SK-N-SH (cell line): ENCODE measurements at regions not wholly inside any gene's neighbourhood (a gene's known extent, or its start where the extent isn't known, plus 50 kb on each side); places are given as distances from the start of the nearest gene placed in this dataset.

Experiments
- CTCF ChIA-PET: fragments of 300-600, 350-600 bp; formaldehyde crosslinking; extraction: SDS; loops from one replicate; lab custom pipeline; 2021; lab: Yijun Ruan, JAX
- POLR2A ChIA-PET: fragments of 350-600 bp; sonication (Branson Sonifier 250); formaldehyde crosslinking; extraction: SDS; loops from one replicate; lab custom pipeline; 2020; ENCODE audit warnings: antibody characterized with exemption, inconsistent platforms; lab: Yijun Ruan, JAX
- DNase-seq: peaks from one replicate; pipeline ENCODE4 v3.0.0; 2012
- H2AFZ ChIP-seq: fragments of 200-600 bp; sonication (generic); 2 replicates; pipeline ENCODE4 v1.8.1; 2016; ENCODE audit warnings: antibody characterized with exemption, mild to moderate bottlenecking, low read depth
- H3F3A ChIP-seq: fragments of 200-600 bp; sonication (generic); replicated peaks from 2 replicates; pipeline ENCODE3; 2016; ENCODE audit warnings: antibody characterized with exemption, mild to moderate bottlenecking; ENCODE audit not compliant: insufficient read depth
- H3K27ac ChIP-seq, 2 experiments: fragments of 200-500 bp in 1 of 2; fragments of 200-600 bp in 1 of 2; sonication (Bioruptor generic) in 1 of 2; sonication (generic), shearing (Covaris generic) in 1 of 2; 2 replicates each; pipeline versions ENCODE4 v1.5.1 to v1.6.1; 2014 to 2016; ENCODE audit warnings: low read depth in 2 of 2, inconsistent platforms in 1 of 2, low read length in 1 of 2, mild to moderate bottlenecking in 1 of 2, mixed read lengths in 1 of 2
- H3K27me3 ChIP-seq: fragments of 200-600 bp; sonication (generic), shearing (Covaris generic); 2 replicates; pipeline ENCODE4 v1.6.1; 2016; ENCODE audit warnings: mixed run types; ENCODE audit not compliant: insufficient read depth
- H3K36me3 ChIP-seq, 2 experiments: fragments of 200-500 bp in 1 of 2; fragments of 200-600 bp in 1 of 2; sonication (Bioruptor generic) in 1 of 2; sonication (generic) in 1 of 2; replicated peaks in 1 of 2; 2 replicates each; pipeline versions ENCODE3 to v1.5.1; 2014 to 2016; ENCODE audit warnings: low read length in 1 of 2, mild to moderate bottlenecking in 1 of 2; ENCODE audit not compliant: insufficient read depth in 2 of 2, control insufficient read depth in 1 of 2
- H3K4me1 ChIP-seq, 2 experiments: fragments of 200-500 bp in 1 of 2; fragments of 200-600 bp in 1 of 2; sonication (Bioruptor generic) in 1 of 2; sonication (generic), shearing (Covaris generic) in 1 of 2; 2 replicates each; pipeline versions ENCODE4 v1.5.1 to v1.6.1; 2014 to 2016; ENCODE audit warnings: low read depth in 1 of 2, low read length in 1 of 2, mixed run types in 1 of 2; ENCODE audit not compliant: insufficient read depth in 2 of 2, control insufficient read depth in 1 of 2
- H3K4me2 ChIP-seq: fragments of 200-600 bp; sonication (generic), shearing (Covaris generic); 2 replicates; pipeline ENCODE4 v1.6.1; 2017; ENCODE audit warnings: mixed run types
- H3K4me3 ChIP-seq, 2 experiments: fragments of 200-500 bp in 1 of 2; fragments of 200-600 bp in 1 of 2; sonication (Bioruptor generic) in 1 of 2; sonication (generic), shearing (Covaris generic) in 1 of 2; 2 replicates each; pipeline versions ENCODE4 v1.5.1 to v1.8.1; 2014 to 2016; ENCODE audit warnings: low read depth in 2 of 2, inconsistent platforms in 1 of 2, low read length in 1 of 2, mild to moderate bottlenecking in 1 of 2, mixed read lengths in 1 of 2, moderate library complexity in 1 of 2
- H3K79me2 ChIP-seq: fragments of 200-600 bp; sonication (generic); 2 replicates; pipeline ENCODE4 v1.8.1; 2017; ENCODE audit warnings: mild to moderate bottlenecking; ENCODE audit not compliant: insufficient read depth
- H3K9ac ChIP-seq: fragments of 200-600 bp; sonication (generic); 2 replicates; pipeline ENCODE4 v1.6.1; 2017; ENCODE audit warnings: mixed run types
- H3K9me2 ChIP-seq: fragments of 200-600 bp; sonication (generic); 2 replicates; pipeline ENCODE4 v1.6.1; 2017; ENCODE audit warnings: mixed run types
- H3K9me3 ChIP-seq: fragments of 200-600 bp; sonication (generic); 2 replicates; pipeline ENCODE4 v1.6.1; 2017; ENCODE audit warnings: mixed run types, mild to moderate bottlenecking, moderate library complexity
- H4K20me1 ChIP-seq: fragments of 200-600 bp; sonication (generic); 2 replicates; pipeline ENCODE4 v1.6.1; 2017; ENCODE audit warnings: mild to moderate bottlenecking, mixed run types; ENCODE audit not compliant: insufficient read depth
- ELF1 ChIP-seq: IDR thresholded peaks from 2 replicates; pipeline ENCODE4 v1.4.0; 2012
- FOXJ3 ChIP-seq: sonication (generic); formaldehyde crosslinking; IDR thresholded peaks from 2 replicates; pipeline ENCODE4 v1.5.1; 2020; ENCODE audit warnings: mild to moderate bottlenecking, missing genetic modification reagents
- GABPA ChIP-seq: IDR thresholded peaks from 2 replicates; pipeline ENCODE4 v1.4.0; 2012; ENCODE audit warnings: low read depth, mild to moderate bottlenecking
- RXRA ChIP-seq: IDR thresholded peaks from 2 replicates; pipeline ENCODE4 v1.4.0; 2012; ENCODE audit warnings: low read depth, mild to moderate bottlenecking, borderline replicate concordance
- SIN3A ChIP-seq: IDR thresholded peaks from 2 replicates; pipeline ENCODE4 v1.6.1; 2012; ENCODE audit warnings: low read depth, mild to moderate bottlenecking, low read length, moderate library complexity, borderline replicate concordance
- TCF12 ChIP-seq: IDR thresholded peaks from 2 replicates; pipeline ENCODE4 v1.4.0; 2012
- YY1 ChIP-seq: IDR thresholded peaks from 2 replicates; pipeline ENCODE4 v1.4.0; 2012; ENCODE audit warnings: low read depth, mild to moderate bottlenecking
- WGBS: methylation state at CpG from one replicate; pipeline ENCODE4 v1.1.6; 2017; ENCODE audit warnings: low lambda C conversion rate; 5-methylcytosine and 5-hydroxymethylcytosine counted together
- TF ChIP-seq, protein P1 (sequence below): IDR thresholded peaks from 2 replicates; pipeline ENCODE4 v1.4.0; 2012; ENCODE audit warnings: low read depth, borderline replicate concordance
- TF ChIP-seq, protein P2 (sequence below): fragments of 150-350 bp; IDR thresholded peaks from 2 replicates; pipeline ENCODE4 v1.6.1; 2017; ENCODE audit warnings: antibody characterized with exemption, low read length, low read depth, borderline replicate concordance
- TF ChIP-seq, protein P3 (sequence below): IDR thresholded peaks from 2 replicates; pipeline ENCODE4 v1.4.0; 2012; ENCODE audit warnings: low read depth, borderline replicate concordance

DNA sequence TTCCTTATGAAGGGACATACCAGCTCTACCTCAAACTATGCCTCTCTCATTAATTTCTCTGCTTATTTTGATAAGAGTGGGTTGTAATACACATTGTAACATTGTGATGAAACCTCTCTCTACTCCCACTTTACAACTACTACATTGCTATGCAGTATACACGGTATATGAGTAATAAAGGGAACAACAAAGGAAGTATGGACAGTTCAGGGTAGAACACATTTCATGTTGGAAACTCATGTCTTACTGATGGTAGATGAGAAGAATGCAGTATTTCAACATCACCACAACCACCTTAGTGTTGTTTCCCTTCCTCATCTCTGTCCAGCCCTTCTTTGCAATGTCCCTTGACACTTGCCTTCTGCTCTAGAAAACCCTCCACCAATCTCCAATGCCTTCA is 515.9 kb upstream of the CELF4 start:
- Histone ChIP-seq H3K9me2 (no peaks in the 10 kb centered on the region), H3K4me3 (no peak overlapping the region), H2AFZ (no peak overlapping the region), H4K20me1 (no peaks in the 10 kb centered on the region), H3K27ac (no peak overlapping the region), H3K4me2 (no peak overlapping the region), H3K9me3 (no peaks in the 10 kb centered on the region), H3K79me2 (no peaks in the 10 kb centered on the region), H3K27me3 (no peaks in the 10 kb centered on the region), H3F3A (no peaks in the 10 kb centered on the region), H3K9ac (no peak overlapping the region), H3K4me1 (no peaks in the 10 kb centered on the region), H3K36me3 (no peaks in the 10 kb centered on the region)
- no peak for TF ChIP-seq TCF12
- TF ChIP-seq, protein P1, sequence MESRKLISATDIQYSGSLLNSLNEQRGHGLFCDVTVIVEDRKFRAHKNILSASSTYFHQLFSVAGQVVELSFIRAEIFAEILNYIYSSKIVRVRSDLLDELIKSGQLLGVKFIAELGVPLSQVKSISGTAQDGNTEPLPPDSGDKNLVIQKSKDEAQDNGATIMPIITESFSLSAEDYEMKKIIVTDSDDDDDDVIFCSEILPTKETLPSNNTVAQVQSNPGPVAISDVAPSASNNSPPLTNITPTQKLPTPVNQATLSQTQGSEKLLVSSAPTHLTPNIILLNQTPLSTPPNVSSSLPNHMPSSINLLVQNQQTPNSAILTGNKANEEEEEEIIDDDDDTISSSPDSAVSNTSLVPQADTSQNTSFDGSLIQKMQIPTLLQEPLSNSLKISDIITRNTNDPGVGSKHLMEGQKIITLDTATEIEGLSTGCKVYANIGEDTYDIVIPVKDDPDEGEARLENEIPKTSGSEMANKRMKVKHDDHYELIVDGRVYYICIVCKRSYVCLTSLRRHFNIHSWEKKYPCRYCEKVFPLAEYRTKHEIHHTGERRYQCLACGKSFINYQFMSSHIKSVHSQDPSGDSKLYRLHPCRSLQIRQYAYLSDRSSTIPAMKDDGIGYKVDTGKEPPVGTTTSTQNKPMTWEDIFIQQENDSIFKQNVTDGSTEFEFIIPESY = no peak
- TF ChIP-seq, protein P2, sequence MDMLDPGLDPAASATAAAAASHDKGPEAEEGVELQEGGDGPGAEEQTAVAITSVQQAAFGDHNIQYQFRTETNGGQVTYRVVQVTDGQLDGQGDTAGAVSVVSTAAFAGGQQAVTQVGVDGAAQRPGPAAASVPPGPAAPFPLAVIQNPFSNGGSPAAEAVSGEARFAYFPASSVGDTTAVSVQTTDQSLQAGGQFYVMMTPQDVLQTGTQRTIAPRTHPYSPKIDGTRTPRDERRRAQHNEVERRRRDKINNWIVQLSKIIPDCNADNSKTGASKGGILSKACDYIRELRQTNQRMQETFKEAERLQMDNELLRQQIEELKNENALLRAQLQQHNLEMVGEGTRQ = no peak
- no peak for TF ChIP-seq ELF1
- CTCF ChIA-PET = interaction anchor here (0.6 kb wide), 1 partner anchor 723 kb away, joined by 4 read pairs; no protein-coding TSS in a partner anchor
- no peak for DNase-seq
- POLR2A ChIA-PET = no interaction called here
- WGBS = 26% methylated on average over 1 of the region's 1 CpG

DNA sequence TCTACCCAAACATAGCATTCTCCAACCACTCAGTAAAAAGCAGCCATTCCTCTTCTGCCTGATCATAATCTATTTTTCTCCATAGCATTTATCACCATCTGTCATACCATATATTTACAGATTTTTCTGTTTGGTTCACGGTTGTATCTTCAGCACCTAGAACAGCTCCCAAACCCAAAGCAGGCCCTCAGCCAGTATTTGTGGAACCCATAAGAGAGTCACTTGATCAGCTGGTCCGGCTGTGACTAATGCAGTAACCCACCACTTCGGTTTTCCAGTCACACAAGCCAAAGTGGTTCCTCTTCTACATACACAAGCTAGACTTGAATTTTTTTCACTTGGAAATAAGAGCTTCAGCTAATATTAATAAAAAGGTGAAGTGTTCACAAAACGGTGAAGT is 511.6 kb upstream of the CELF4 start:
- H3K9ac ChIP-seq = no peak overlapping the region
- CTCF ChIA-PET = no interaction called here
- H3K4me1 ChIP-seq = no peaks in the 10 kb centered on the region
- no peaks in the 10 kb centered on the region for H3K9me2 ChIP-seq
- no peaks in the 10 kb centered on the region for H3F3A ChIP-seq
- DNase-seq = no peak
- 13% methylated on average over 4 of the region's 4 CpGs for WGBS
- POLR2A ChIA-PET = no interaction called here
- H3K79me2 ChIP-seq = no peaks in the 10 kb centered on the region
- H2AFZ ChIP-seq = no peak overlapping the region
- H4K20me1 ChIP-seq = no peaks in the 10 kb centered on the region
- no peak overlapping the region for H3K4me2 ChIP-seq
- no peaks in the 10 kb centered on the region for H3K9me3 ChIP-seq
- H3K36me3 ChIP-seq = no peaks in the 10 kb centered on the region
- no peaks in the 10 kb centered on the region for H3K27me3 ChIP-seq
- H3K4me3 ChIP-seq = no peak overlapping the region
- TF ChIP-seq, protein P2 = no peak
- TF ChIP-seq FOXJ3 (CRISPR knock-in tag) (no peak), ELF1 (no peak), RXRA (no peak), GABPA (no peak), SIN3A (no peak), YY1 (no peak)
- TF ChIP-seq, protein P3, sequence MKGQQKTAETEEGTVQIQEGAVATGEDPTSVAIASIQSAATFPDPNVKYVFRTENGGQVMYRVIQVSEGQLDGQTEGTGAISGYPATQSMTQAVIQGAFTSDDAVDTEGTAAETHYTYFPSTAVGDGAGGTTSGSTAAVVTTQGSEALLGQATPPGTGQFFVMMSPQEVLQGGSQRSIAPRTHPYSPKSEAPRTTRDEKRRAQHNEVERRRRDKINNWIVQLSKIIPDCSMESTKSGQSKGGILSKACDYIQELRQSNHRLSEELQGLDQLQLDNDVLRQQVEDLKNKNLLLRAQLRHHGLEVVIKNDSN = no peak
- no peak overlapping the region for H3K27ac ChIP-seq
